HFFc6 (cell line): ENCODE measurements at regions not wholly inside any gene's neighbourhood (a gene's known extent, or its start where the extent isn't known, plus 50 kb on each side); places are given as distances from the start of the nearest gene placed in this dataset.

ENCODE experiments used
- DNase-seq: peaks from one replicate; pipeline ENCODE4 v3.0.0-alpha.2; 2018
- H3K27ac Mint-ChIP-seq: 2 replicates; pipeline ENCODE4 v1.8.0; 2020; ENCODE audit warnings: mild to moderate bottlenecking, mixed read lengths
- H3K27me3 Mint-ChIP-seq: 2 replicates; pipeline ENCODE4 v1.8.0; 2021; ENCODE audit warnings: mild to moderate bottlenecking, moderate library complexity, mixed read lengths; ENCODE audit not compliant: insufficient read depth
- H3K36me3 Mint-ChIP-seq: 2 replicates; pipeline ENCODE4 v1.8.0; 2021; ENCODE audit warnings: low read depth, mixed read lengths
- H3K4me1 Mint-ChIP-seq: 2 replicates; pipeline ENCODE4 v1.8.0; 2020; ENCODE audit warnings: low read depth, mixed read lengths
- H3K4me3 Mint-ChIP-seq: 2 replicates; pipeline ENCODE4 v1.8.0; 2020; ENCODE audit warnings: mild to moderate bottlenecking, moderate library complexity, mixed read lengths
- H3K9me3 Mint-ChIP-seq: 2 replicates; pipeline ENCODE4 v1.8.0; 2020; ENCODE audit warnings: mild to moderate bottlenecking, mixed read lengths
- TF ChIP-seq, protein P1 (sequence below): fragments of 200-600 bp; sonication (generic); IDR thresholded peaks from 2 replicates; pipeline ENCODE4 v1.5.0; 2021; ENCODE audit warnings: antibody characterized with exemption, mild to moderate bottlenecking

DNA sequence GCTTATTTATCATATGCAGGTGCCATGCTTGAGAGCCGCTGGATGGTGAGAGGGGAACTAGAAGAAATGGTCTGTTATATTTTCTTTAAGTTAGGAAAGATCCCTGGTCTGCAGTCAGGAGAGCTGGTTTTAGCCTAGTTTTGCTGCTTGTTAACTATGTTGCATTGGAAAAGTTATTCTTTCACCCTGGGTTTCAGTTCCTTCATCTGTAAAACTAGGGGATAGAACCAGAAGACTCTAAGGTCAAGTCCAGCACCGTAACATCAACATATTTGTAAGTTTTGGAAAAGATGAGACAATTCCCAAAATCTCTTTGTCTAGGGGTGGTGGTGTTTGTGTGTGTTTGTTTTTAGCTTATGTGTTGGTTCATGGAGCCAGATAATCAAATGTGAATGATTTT is 304.0 kb downstream of the QKI start:
- Mint-ChIP-seq H3K36me3 (no peaks in the 10 kb centered on the region), H3K27ac (no peak overlapping the region), H3K27me3 (peaks cover 14% of the 10 kb centered on the region), H3K4me3 (no peak overlapping the region), H3K4me1 (no peaks in the 10 kb centered on the region), H3K9me3 (peaks cover 5% of the 10 kb centered on the region; the same call in 1 of the 2 replicates)
- TF ChIP-seq, protein P1, sequence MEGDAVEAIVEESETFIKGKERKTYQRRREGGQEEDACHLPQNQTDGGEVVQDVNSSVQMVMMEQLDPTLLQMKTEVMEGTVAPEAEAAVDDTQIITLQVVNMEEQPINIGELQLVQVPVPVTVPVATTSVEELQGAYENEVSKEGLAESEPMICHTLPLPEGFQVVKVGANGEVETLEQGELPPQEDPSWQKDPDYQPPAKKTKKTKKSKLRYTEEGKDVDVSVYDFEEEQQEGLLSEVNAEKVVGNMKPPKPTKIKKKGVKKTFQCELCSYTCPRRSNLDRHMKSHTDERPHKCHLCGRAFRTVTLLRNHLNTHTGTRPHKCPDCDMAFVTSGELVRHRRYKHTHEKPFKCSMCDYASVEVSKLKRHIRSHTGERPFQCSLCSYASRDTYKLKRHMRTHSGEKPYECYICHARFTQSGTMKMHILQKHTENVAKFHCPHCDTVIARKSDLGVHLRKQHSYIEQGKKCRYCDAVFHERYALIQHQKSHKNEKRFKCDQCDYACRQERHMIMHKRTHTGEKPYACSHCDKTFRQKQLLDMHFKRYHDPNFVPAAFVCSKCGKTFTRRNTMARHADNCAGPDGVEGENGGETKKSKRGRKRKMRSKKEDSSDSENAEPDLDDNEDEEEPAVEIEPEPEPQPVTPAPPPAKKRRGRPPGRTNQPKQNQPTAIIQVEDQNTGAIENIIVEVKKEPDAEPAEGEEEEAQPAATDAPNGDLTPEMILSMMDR, result no peak
- no peak for DNase-seq

GRCh38 chr6:163717106-163717764 is 302.7 kb downstream of the QKI start:
- H3K27ac Mint-ChIP-seq, result no peak overlapping the region
- TF ChIP-seq, protein P1, result no peak
- H3K4me1 Mint-ChIP-seq, result no peaks in the 10 kb centered on the region
- peaks cover 5% of the 10 kb centered on the region; the same call in 1 of the 2 replicates for H3K9me3 Mint-ChIP-seq
- H3K4me3 Mint-ChIP-seq, result no peak overlapping the region
- no peak for DNase-seq
- H3K27me3 Mint-ChIP-seq, result peaks cover 18% of the 10 kb centered on the region
- no peaks in the 10 kb centered on the region for H3K36me3 Mint-ChIP-seq

GRCh38 chr6:163716690-163717089 is 302.2 kb downstream of the QKI start:
- Mint-ChIP-seq H3K4me1 (no peaks in the 10 kb centered on the region), H3K4me3 (no peak overlapping the region), H3K36me3 (no peaks in the 10 kb centered on the region), H3K27me3 (peaks cover 15% of the 10 kb centered on the region), H3K27ac (no peak overlapping the region), H3K9me3 (peaks cover 5% of the 10 kb centered on the region; the same call in 1 of the 2 replicates)
- TF ChIP-seq, protein P1, result no peak
- no peak for DNase-seq

- H3K4me3 Mint-ChIP-seq, result no peak overlapping the region
- H3K9me3 Mint-ChIP-seq, result peaks cover 5% of the 10 kb centered on the region; the same call in 1 of the 2 replicates
- H3K36me3 Mint-ChIP-seq, result no peaks in the 10 kb centered on the region
- no peak for DNase-seq
- H3K27ac Mint-ChIP-seq, result no peak overlapping the region
- TF ChIP-seq, protein P1, result no peak
- H3K4me1 Mint-ChIP-seq, result no peaks in the 10 kb centered on the region
- peaks cover 17% of the 10 kb centered on the region for H3K27me3 Mint-ChIP-seq
Observed at GRCh38 chr6:163715846-163716245, 301.3 kb downstream of the QKI start.

GRCh38 chr6:163714179-163714578 is 299.7 kb downstream of the QKI start:
- Mint-ChIP-seq H3K4me1 (no peaks in the 10 kb centered on the region), H3K27me3 (peaks cover 18% of the 10 kb centered on the region), H3K27ac (no peak overlapping the region), H3K36me3 (no peaks in the 10 kb centered on the region), H3K9me3 (peaks cover 5% of the 10 kb centered on the region; the same call in 1 of the 2 replicates), H3K4me3 (no peak overlapping the region)
- TF ChIP-seq, protein P1, result no peak
- no peak for DNase-seq
